Panc1 (cell line): ENCODE measurements at regions not wholly inside any gene's neighbourhood (a gene's known extent, or its start where the extent isn't known, plus 50 kb on each side); places are given as distances from the start of the nearest gene placed in this dataset.

ENCODE experiments used
- POLR2AphosphoS5 ChIP-seq: IDR thresholded peaks from 2 replicates; pipeline ENCODE4 v1.6.1; 2012; ENCODE audit warnings: mild to moderate bottlenecking, low read depth, low read length, moderate library complexity
- TF ChIP-seq, protein P1 (sequence below): fragments of 450-650 bp; IDR thresholded peaks from 2 replicates; pipeline ENCODE4 v1.5.1; 2017; ENCODE audit warnings: mild to moderate bottlenecking

DNA sequence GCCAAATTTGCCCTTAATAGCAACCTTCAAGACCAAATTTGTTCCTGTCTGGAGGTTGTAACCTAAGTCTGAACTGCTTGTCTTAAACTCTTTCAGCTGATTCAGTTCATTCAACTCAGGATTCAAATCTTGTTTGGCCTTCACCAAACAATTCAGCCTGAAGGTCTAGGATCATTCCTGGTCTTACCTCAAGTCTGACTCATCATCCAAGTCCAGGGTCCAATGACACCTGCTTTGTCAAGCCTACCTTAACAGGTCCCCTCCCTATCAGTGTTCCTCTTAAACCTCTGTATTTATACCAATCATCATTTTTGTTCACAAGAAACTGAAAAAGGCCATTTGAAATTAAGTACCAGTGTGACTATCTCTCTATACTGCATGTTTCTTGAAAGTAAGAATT, 237.8 kb downstream of the PPP1R2C start:
- no peak for TF ChIP-seq POLR2AphosphoS5
- TF ChIP-seq, protein P1, sequence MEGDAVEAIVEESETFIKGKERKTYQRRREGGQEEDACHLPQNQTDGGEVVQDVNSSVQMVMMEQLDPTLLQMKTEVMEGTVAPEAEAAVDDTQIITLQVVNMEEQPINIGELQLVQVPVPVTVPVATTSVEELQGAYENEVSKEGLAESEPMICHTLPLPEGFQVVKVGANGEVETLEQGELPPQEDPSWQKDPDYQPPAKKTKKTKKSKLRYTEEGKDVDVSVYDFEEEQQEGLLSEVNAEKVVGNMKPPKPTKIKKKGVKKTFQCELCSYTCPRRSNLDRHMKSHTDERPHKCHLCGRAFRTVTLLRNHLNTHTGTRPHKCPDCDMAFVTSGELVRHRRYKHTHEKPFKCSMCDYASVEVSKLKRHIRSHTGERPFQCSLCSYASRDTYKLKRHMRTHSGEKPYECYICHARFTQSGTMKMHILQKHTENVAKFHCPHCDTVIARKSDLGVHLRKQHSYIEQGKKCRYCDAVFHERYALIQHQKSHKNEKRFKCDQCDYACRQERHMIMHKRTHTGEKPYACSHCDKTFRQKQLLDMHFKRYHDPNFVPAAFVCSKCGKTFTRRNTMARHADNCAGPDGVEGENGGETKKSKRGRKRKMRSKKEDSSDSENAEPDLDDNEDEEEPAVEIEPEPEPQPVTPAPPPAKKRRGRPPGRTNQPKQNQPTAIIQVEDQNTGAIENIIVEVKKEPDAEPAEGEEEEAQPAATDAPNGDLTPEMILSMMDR = no peak
